Mesenchymal stem cell (in vitro differentiated cells and primary cell): ENCODE measurements at regions not wholly inside any gene's neighbourhood (a gene's known extent, or its start where the extent isn't known, plus 50 kb on each side); places are given as distances from the start of the nearest gene placed in this dataset.

Source experiments
- DNase-seq: peaks from one replicate; pipeline ENCODE4 v3.0.0-alpha.2; 2013
- H2AFZ ChIP-seq: one replicate; pipeline ENCODE4 v1.6.1; 2013; ENCODE audit warnings: low read depth, mild to moderate bottlenecking, control low read depth, inconsistent platforms, low read length, moderate library complexity
- H2AK5ac ChIP-seq: 2 replicates; pipeline ENCODE4 v1.6.1; 2013; ENCODE audit warnings: low read length, moderate library complexity, mild to moderate bottlenecking, inconsistent platforms; ENCODE audit not compliant: severe bottlenecking
- H2BK120ac ChIP-seq: one replicate; pipeline ENCODE4 v1.6.1; 2013; ENCODE audit warnings: low read depth, mild to moderate bottlenecking, inconsistent platforms, low read length, moderate library complexity
- H2BK12ac ChIP-seq, 2 experiments: one replicate each; pipeline ENCODE4 v1.6.1; 2013; ENCODE audit warnings: inconsistent platforms in 2 of 2, low read length in 2 of 2, mild to moderate bottlenecking in 2 of 2, moderate library complexity in 2 of 2, control low read depth in 1 of 2
- H2BK15ac ChIP-seq: one replicate; pipeline ENCODE4 v1.6.1; 2013; ENCODE audit warnings: mild to moderate bottlenecking, low read depth, inconsistent platforms; ENCODE audit not compliant: poor library complexity, severe bottlenecking
- H2BK5ac ChIP-seq: 2 replicates; pipeline ENCODE4 v1.6.1; 2013; ENCODE audit warnings: low read depth, mild to moderate bottlenecking, low read length, control low read depth, inconsistent platforms; ENCODE audit not compliant: poor library complexity, severe bottlenecking
- H3K14ac ChIP-seq, 2 experiments: one replicate each; pipeline ENCODE4 v1.6.1; 2013; ENCODE audit warnings: inconsistent platforms in 2 of 2, low read length in 2 of 2, control low read depth in 1 of 2, mild to moderate bottlenecking in 1 of 2, moderate library complexity in 1 of 2
- H3K18ac ChIP-seq, 2 experiments: one replicate each; pipeline ENCODE4 v1.6.1; 2013; ENCODE audit warnings: inconsistent platforms in 2 of 2, low read length in 2 of 2, control low read depth in 1 of 2, low read depth in 1 of 2, mild to moderate bottlenecking in 1 of 2
- H3K23ac ChIP-seq, 2 experiments: one replicate each; pipeline ENCODE4 v1.6.1; 2013; ENCODE audit warnings: inconsistent platforms in 2 of 2, low read length in 2 of 2, mild to moderate bottlenecking in 2 of 2, moderate library complexity in 2 of 2, control low read depth in 1 of 2
- H3K27ac ChIP-seq: 2 replicates; pipeline ENCODE4 v1.5.1; 2013; ENCODE audit warnings: mild to moderate bottlenecking, moderate library complexity, low read length, control low read depth, inconsistent platforms; ENCODE audit not compliant: poor library complexity, severe bottlenecking
- H3K27me3 ChIP-seq, 2 experiments: 2 replicates each; pipeline versions ENCODE4 v1.6.1 to v1.7.0; 2013; ENCODE audit warnings: low read length in 2 of 2, mild to moderate bottlenecking in 2 of 2, moderate library complexity in 2 of 2, control low read depth in 1 of 2, inconsistent platforms in 1 of 2; ENCODE audit not compliant: control insufficient read depth in 1 of 2, insufficient read depth in 1 of 2
- H3K36me3 ChIP-seq, 2 experiments: 2 replicates each; pipeline versions ENCODE4 v1.6.1 to v1.7.0; 2013; ENCODE audit warnings: low read length in 2 of 2, control low read depth in 1 of 2, inconsistent platforms in 1 of 2, low read depth in 1 of 2, mild to moderate bottlenecking in 1 of 2; ENCODE audit not compliant: insufficient read depth in 2 of 2, control insufficient read depth in 1 of 2
- H3K4ac ChIP-seq, 2 experiments: one replicate each; pipeline ENCODE4 v1.6.1; 2013; ENCODE audit warnings: inconsistent platforms in 2 of 2, low read length in 2 of 2, mild to moderate bottlenecking in 2 of 2, moderate library complexity in 2 of 2, control low read depth in 1 of 2, low read depth in 1 of 2
- H3K4me1 ChIP-seq: 2 replicates; pipeline ENCODE4 v1.6.1; 2013; ENCODE audit warnings: low read depth, low read length, control low read depth; ENCODE audit not compliant: control insufficient read depth, insufficient read depth
- H3K4me2 ChIP-seq: 2 replicates; pipeline ENCODE4 v1.6.1; 2013; ENCODE audit warnings: low read length, mild to moderate bottlenecking, inconsistent platforms; ENCODE audit not compliant: poor library complexity, severe bottlenecking
- H3K4me3 ChIP-seq, 2 experiments: 2 replicates each; pipeline versions ENCODE4 v1.5.1 to v1.7.0; 2013; ENCODE audit warnings: low read length in 2 of 2, mild to moderate bottlenecking in 2 of 2, control low read depth in 1 of 2, low read depth in 1 of 2; ENCODE audit not compliant: insufficient read depth in 1 of 2
- H3K79me1 ChIP-seq: replicated peaks from 2 replicates; pipeline ENCODE4 v1.6.1; 2013; ENCODE audit warnings: mild to moderate bottlenecking, control low read depth, low read length, inconsistent platforms; ENCODE audit not compliant: poor library complexity, severe bottlenecking
- H3K9ac ChIP-seq: 2 replicates; pipeline ENCODE4 v1.7.0; 2013; ENCODE audit warnings: mild to moderate bottlenecking, low read length, moderate library complexity
- H3K9me3 ChIP-seq: 2 replicates; pipeline ENCODE4 v1.7.0; 2013; ENCODE audit warnings: mild to moderate bottlenecking, low read length; ENCODE audit not compliant: control insufficient read depth
- H4K8ac ChIP-seq: one replicate; pipeline ENCODE4 v1.6.1; 2013; ENCODE audit warnings: inconsistent platforms, mild to moderate bottlenecking, low read length, moderate library complexity
- H4K91ac ChIP-seq: one replicate; pipeline ENCODE4 v1.6.1; 2013; ENCODE audit warnings: mild to moderate bottlenecking, low read length, inconsistent platforms
- WGBS: methylation state at CpG from one replicate; pipeline ENCODE4 v1.1.7; 2013; ENCODE audit warnings: mixed read lengths; 5-methylcytosine and 5-hydroxymethylcytosine counted together

DNA sequence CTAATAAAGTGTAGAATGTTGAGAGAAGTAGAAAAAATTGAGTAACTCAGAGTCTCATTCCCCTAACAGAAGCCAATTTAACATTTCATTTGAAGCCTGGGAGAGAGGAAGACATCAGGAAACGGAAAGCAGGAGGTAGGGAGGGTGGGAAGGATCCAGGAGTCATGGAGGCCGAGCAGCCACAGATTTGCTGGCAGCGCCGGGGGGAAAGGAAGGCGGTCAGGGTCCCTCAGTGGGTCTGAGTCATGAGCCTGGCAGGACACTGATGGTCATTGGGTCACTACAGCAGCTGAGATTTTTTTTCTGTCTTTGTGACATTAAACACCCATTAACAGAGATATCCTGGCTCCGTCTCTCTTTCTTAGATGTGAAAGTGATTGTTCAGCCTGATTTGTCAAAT, 248.1 kb downstream of the EFNB2 start:
- no peak overlapping the region for H3K18ac ChIP-seq
- no peaks in the 10 kb centered on the region for H3K4me1 ChIP-seq
- H3K36me3 ChIP-seq, result no peaks in the 10 kb centered on the region
- no peak overlapping the region for H2AFZ ChIP-seq
- H3K23ac ChIP-seq, result no peak overlapping the region
- no peak overlapping the region for H2BK12ac ChIP-seq
- H3K79me1 ChIP-seq, result no peaks in the 10 kb centered on the region
- H3K27ac ChIP-seq, result no peak overlapping the region
- WGBS, result 100% methylated on average over 3 of the region's 6 CpGs
- DNase-seq, result no peak
- no peak overlapping the region for H3K4me2 ChIP-seq
- H3K27me3 ChIP-seq, result no peaks in the 10 kb centered on the region
- H2BK120ac ChIP-seq, result no peak overlapping the region
- H4K8ac ChIP-seq, result peak overlapping the region; percentile 60
- H3K14ac ChIP-seq, result no peak overlapping the region
- no peak overlapping the region for H2AK5ac ChIP-seq
- no peak overlapping the region for H2BK5ac ChIP-seq
- no peak overlapping the region for H4K91ac ChIP-seq
- H3K4ac ChIP-seq, result no peak overlapping the region
- H2BK15ac ChIP-seq, result no peak overlapping the region
- no peak overlapping the region for H3K4me3 ChIP-seq
- H3K9ac ChIP-seq, result no peak overlapping the region
- H3K9me3 ChIP-seq, result peaks cover 3% of the 10 kb centered on the region

DNA sequence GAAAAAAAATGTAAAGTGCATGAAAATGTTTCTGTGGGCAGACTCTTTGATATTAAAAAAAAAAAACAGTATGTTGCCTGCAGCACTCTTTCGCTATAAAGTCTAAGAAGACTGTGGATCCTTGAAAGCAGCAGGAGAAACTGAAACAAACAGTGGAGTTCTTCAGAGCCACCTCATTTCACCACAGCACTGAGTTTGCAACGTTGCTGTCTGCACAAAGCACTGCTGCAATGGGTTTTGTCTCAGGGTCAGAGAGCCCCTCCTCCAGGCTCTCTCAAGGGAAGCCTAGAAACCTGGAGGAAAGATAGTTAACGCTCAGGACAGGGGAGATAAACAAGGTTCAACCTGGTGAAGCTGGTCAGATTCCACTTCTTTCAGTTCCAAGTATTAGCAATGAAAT, 248.7 kb downstream of the EFNB2 start:
- Histone ChIP-seq H3K27ac (no peak overlapping the region), H2BK15ac (no peak overlapping the region)
- 56% methylated on average over 2 of the region's 3 CpGs for WGBS

DNA sequence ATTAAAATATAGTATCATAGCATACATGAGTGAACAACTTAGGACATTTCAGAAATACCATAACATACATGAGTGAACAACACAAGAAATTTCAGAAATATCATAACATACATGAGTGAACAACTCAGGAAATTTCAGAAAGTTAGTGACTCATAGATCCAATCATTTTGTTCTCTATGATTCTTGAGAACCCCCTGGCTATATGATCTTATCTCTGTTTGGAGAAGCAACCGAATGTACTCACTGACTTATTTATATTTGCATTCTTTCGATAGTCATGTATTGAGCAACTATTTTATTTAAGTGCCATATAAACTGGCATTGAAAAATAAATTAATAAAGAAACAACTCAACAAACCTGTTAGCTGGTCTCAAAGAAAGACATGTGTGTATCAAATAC, 251.1 kb downstream of the EFNB2 start:
- no CpG with 5 or more reads among the region's 2 CpGs for WGBS
- no peak overlapping the region for H3K27ac ChIP-seq
- H3K9me3 ChIP-seq, result peaks cover 7% of the 10 kb centered on the region
- H2BK12ac ChIP-seq, result no peak overlapping the region
- H3K18ac ChIP-seq, result no peak overlapping the region
- no peak overlapping the region for H2BK15ac ChIP-seq
- H3K4me3 ChIP-seq, result no peak overlapping the region
- no peak overlapping the region for H2AK5ac ChIP-seq
- H3K4me2 ChIP-seq, result no peak overlapping the region
- no peak overlapping the region for H2AFZ ChIP-seq
- H3K14ac ChIP-seq, result no peak overlapping the region
- H4K8ac ChIP-seq, result no peak overlapping the region
- H2BK5ac ChIP-seq, result no peak overlapping the region
- H3K9ac ChIP-seq, result no peak overlapping the region
- peak; percentile 9 for DNase-seq
- no peaks in the 10 kb centered on the region for H3K79me1 ChIP-seq
- no peak overlapping the region for H3K4ac ChIP-seq
- no peak overlapping the region for H4K91ac ChIP-seq
- H3K27me3 ChIP-seq, result no peaks in the 10 kb centered on the region
- H3K36me3 ChIP-seq, result no peaks in the 10 kb centered on the region
- no peak overlapping the region for H3K23ac ChIP-seq
- no peaks in the 10 kb centered on the region for H3K4me1 ChIP-seq
- H2BK120ac ChIP-seq, result no peak overlapping the region

More for the DNA sequence above, 248.7 kb downstream of the EFNB2 start:
- no peaks in the 10 kb centered on the region for H3K79me1 ChIP-seq
- H3K14ac ChIP-seq, result no peak overlapping the region
- H2BK120ac ChIP-seq, result no peak overlapping the region
- H2AFZ ChIP-seq, result no peak overlapping the region
- H3K23ac ChIP-seq, result no peak overlapping the region
- H3K18ac ChIP-seq, result no peak overlapping the region
- no peak overlapping the region for H3K9ac ChIP-seq
- H3K4ac ChIP-seq, result no peak overlapping the region
- H3K27me3 ChIP-seq, result no peaks in the 10 kb centered on the region
- no peak overlapping the region for H3K4me2 ChIP-seq
- no peak overlapping the region for H2BK12ac ChIP-seq
- H4K8ac ChIP-seq, result peak overlapping the region; percentile 56
- no peak overlapping the region for H2AK5ac ChIP-seq
- peak; percentile 4 for DNase-seq
- no peaks in the 10 kb centered on the region for H3K36me3 ChIP-seq
- H4K91ac ChIP-seq, result no peak overlapping the region
- H3K9me3 ChIP-seq, result peaks cover 7% of the 10 kb centered on the region
- H2BK5ac ChIP-seq, result no peak overlapping the region
- H3K4me3 ChIP-seq, result no peak overlapping the region
- no peaks in the 10 kb centered on the region for H3K4me1 ChIP-seq

DNA sequence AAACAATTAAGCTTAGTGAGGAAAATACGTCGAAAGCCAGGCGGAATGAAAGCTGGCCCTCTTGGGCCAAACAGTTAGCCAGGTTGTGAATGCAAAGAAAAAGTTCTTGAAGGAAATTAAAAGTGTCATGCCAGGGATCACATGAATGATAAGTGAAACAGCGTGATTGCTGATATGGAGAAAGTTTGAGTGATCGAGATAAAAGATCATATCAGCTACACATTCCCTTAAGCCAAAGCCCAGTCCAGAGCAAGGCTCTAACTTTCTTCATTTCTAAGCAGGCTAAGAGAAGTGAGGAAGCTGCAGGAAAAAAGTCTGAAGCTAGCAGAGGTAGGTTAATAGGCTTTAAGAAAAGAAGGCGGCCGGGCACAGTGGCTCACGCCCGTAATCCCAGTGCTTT, 254.0 kb downstream of the EFNB2 start:
- H3K79me1 ChIP-seq, result no peaks in the 10 kb centered on the region
- no peak overlapping the region for H4K8ac ChIP-seq
- H3K36me3 ChIP-seq, result no peaks in the 10 kb centered on the region
- no peak overlapping the region for H2AFZ ChIP-seq
- no peaks in the 10 kb centered on the region for H3K4me1 ChIP-seq
- H3K9ac ChIP-seq, result no peak overlapping the region
- no peak overlapping the region for H2AK5ac ChIP-seq
- H3K18ac ChIP-seq, result no peak overlapping the region
- H3K23ac ChIP-seq, result no peak overlapping the region
- H3K14ac ChIP-seq, result no peak overlapping the region
- H3K27me3 ChIP-seq, result no peaks in the 10 kb centered on the region
- H3K4me2 ChIP-seq, result no peak overlapping the region
- 97% methylated on average over 3 of the region's 9 CpGs for WGBS
- no peak overlapping the region for H2BK120ac ChIP-seq
- no peak overlapping the region for H2BK5ac ChIP-seq
- H3K4ac ChIP-seq, result no peak overlapping the region
- H2BK12ac ChIP-seq, result no peak overlapping the region
- no peak overlapping the region for H2BK15ac ChIP-seq
- H3K4me3 ChIP-seq, result no peak overlapping the region
- H4K91ac ChIP-seq, result no peak overlapping the region
- peaks cover 7% of the 10 kb centered on the region for H3K9me3 ChIP-seq
- H3K27ac ChIP-seq, result no peak overlapping the region
- DNase-seq, result no peak
